HG03558 (cell line): ENCODE measurements at regions not wholly inside any gene's neighbourhood (a gene's known extent, or its start where the extent isn't known, plus 50 kb on each side); places are given as distances from the start of the nearest gene placed in this dataset.
A peak's percentile ranks its signal among the peaks of the same experiment; 100 is the strongest.
"Not testable (repeated sequence)": the region's sequence is repeated elsewhere in the genome, so short reads cannot be mapped to it uniquely, and the experiment has no call there.

Experiments
- ATAC-seq: cut with Tn5 transposase; IDR thresholded peaks from one replicate; pipeline ENCODE4 v1.9.1; 2021; ENCODE audit warnings: moderate number of reproducible peaks; ENCODE audit not compliant: unreplicated experiment; ENCODE audit errors: extremely low read depth

- no peak for ATAC-seq
Observed at GRCh38 chrX:125651426-125651825, 331.8 kb downstream of the TEX13C start.

- no peak for ATAC-seq
Observed at GRCh38 chrX:125654501-125654900, 334.8 kb downstream of the TEX13C start.

GRCh38 chrX:125673758-125674157 lies 354.1 kb downstream of the TEX13C start:
- ATAC-seq: no peak

GRCh38 chrX:125678258-125678657 lies 358.6 kb downstream of the TEX13C start:
- no peak for ATAC-seq

- no peak for ATAC-seq
Observed at GRCh38 chrX:125680366-125680765, 360.7 kb downstream of the TEX13C start.

- ATAC-seq: no peak
Observed at GRCh38 chrX:125681058-125681457, 361.4 kb downstream of the TEX13C start.

GRCh38 chrX:125681507-125681906 lies 361.8 kb downstream of the TEX13C start:
- ATAC-seq: peak; percentile 64

GRCh38 chrX:125690522-125690921 lies 370.9 kb downstream of the TEX13C start:
- ATAC-seq: not testable (repeated sequence)

GRCh38 chrX:125694171-125694570 lies 374.5 kb downstream of the TEX13C start:
- ATAC-seq: no peak

GRCh38 chrX:125709074-125709473 lies 389.4 kb downstream of the TEX13C start:
- ATAC-seq: no peak

GRCh38 chrX:125709532-125709931 lies 389.9 kb downstream of the TEX13C start:
- ATAC-seq: no peak

GRCh38 chrX:125710403-125711062 lies 390.9 kb downstream of the TEX13C start:
- no peak for ATAC-seq

GRCh38 chrX:125711103-125711502 lies 391.4 kb downstream of the TEX13C start:
- ATAC-seq: no peak

GRCh38 chrX:125713633-125714032 lies 394.0 kb downstream of the TEX13C start:
- ATAC-seq: no peak

GRCh38 chrX:125727117-125727516 lies 407.4 kb downstream of the TEX13C start:
- ATAC-seq: no peak

- no peak for ATAC-seq
Observed at GRCh38 chrX:125736008-125736729, 416.5 kb downstream of the TEX13C start.

- ATAC-seq: no peak
Observed at GRCh38 chrX:125742811-125743210, 423.1 kb downstream of the TEX13C start.

GRCh38 chrX:125744914-125745313 lies 421.2 kb downstream of the DCAF12L2 start:
- ATAC-seq: no peak

- ATAC-seq: no peak
Observed at GRCh38 chrX:125757794-125758564, 408.1 kb downstream of the DCAF12L2 start.

GRCh38 chrX:125758819-125759218 lies 407.3 kb downstream of the DCAF12L2 start:
- ATAC-seq: no peak

GRCh38 chrX:125762954-125763353 lies 403.1 kb downstream of the DCAF12L2 start:
- ATAC-seq: no peak
